ENCODE measurements at regions not wholly inside any gene's neighbourhood (a gene's known extent, or its start where the extent isn't known, plus 50 kb on each side); places are given as distances from the start of the nearest gene placed in this dataset.

- TF ChIP-seq CTCF (IDR thresholded peaks at IDR 0.05) (no peak), EZH2phosphoT487 (IDR thresholded peaks at IDR 0.05) (no peak)
Measured at GRCh38 chr3:156024904-156025533, 95.4 kb upstream of the KCNAB1 start.
